GM12872 (cell line): ENCODE measurements at regions not wholly inside any gene's neighbourhood (a gene's known extent, or its start where the extent isn't known, plus 50 kb on each side); places are given as distances from the start of the nearest gene placed in this dataset.

Experiments
- TF ChIP-seq, protein P1 (sequence below): IDR thresholded peaks from 3 replicates; pipeline ENCODE4 v1.5.1; 2011; ENCODE audit warnings: low read depth, mild to moderate bottlenecking, low read length, moderate library complexity; ENCODE audit not compliant: insufficient read depth

GRCh38 chr2:196284144-196284844 is 112.9 kb upstream of the STK17B start:
- TF ChIP-seq, protein P1, sequence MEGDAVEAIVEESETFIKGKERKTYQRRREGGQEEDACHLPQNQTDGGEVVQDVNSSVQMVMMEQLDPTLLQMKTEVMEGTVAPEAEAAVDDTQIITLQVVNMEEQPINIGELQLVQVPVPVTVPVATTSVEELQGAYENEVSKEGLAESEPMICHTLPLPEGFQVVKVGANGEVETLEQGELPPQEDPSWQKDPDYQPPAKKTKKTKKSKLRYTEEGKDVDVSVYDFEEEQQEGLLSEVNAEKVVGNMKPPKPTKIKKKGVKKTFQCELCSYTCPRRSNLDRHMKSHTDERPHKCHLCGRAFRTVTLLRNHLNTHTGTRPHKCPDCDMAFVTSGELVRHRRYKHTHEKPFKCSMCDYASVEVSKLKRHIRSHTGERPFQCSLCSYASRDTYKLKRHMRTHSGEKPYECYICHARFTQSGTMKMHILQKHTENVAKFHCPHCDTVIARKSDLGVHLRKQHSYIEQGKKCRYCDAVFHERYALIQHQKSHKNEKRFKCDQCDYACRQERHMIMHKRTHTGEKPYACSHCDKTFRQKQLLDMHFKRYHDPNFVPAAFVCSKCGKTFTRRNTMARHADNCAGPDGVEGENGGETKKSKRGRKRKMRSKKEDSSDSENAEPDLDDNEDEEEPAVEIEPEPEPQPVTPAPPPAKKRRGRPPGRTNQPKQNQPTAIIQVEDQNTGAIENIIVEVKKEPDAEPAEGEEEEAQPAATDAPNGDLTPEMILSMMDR, result no peak

GRCh38 chr2:196284866-196285557 is 113.6 kb upstream of the STK17B start:
- TF ChIP-seq, protein P1, result no peak

DNA sequence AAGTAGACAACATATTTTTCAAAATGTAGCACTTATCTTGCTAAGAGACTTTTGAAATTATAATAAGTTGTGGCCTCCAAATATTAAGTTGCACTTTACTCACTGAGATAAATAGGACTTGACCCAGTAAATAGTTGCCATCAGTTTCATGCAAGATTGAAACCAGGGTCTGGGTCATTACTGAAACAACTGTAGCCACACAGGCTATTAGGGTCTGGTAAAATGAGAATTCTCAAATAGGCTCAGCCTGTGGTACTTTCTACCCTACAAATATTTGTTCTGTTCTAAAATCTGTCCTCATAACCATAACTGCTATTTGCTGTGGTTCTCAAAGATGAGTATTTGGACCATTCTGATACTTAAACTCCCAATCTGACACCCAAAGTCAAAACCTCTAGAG is 115.4 kb upstream of the STK17B start:
- TF ChIP-seq, protein P1, result no peak

- TF ChIP-seq, protein P1, result no peak
These were observed 116.1 kb upstream of the STK17B start for GRCh38 chr2:196287523-196287922.

DNA sequence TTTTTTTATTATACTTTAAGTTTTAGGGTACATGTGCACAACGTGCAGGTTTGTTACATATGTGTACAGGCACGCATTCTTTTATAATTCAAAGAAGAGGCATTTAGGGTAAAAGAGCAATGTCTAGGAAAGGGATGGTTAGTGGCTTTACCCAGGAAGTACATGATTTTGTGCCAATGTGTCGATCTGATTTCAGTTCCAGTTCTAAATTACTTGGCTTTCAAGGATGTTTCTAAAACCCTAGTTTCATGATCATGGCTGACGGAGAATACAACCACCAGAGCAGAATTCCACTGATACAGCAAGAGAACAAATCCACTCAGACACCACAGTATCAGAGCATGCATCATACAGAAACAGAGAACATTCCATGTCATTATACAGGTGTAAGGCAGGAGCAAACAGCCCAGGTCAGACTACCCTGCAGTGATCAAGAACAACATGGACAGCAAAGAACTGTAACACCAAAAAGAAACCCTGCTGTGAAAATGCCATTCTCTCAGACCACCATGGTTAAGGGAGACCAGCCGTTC is 116.7 kb upstream of the STK17B start:
- TF ChIP-seq, protein P1, result no peak

- TF ChIP-seq, protein P1, result no peak
These were observed 117.6 kb upstream of the STK17B start for GRCh38 chr2:196289000-196289399.

DNA sequence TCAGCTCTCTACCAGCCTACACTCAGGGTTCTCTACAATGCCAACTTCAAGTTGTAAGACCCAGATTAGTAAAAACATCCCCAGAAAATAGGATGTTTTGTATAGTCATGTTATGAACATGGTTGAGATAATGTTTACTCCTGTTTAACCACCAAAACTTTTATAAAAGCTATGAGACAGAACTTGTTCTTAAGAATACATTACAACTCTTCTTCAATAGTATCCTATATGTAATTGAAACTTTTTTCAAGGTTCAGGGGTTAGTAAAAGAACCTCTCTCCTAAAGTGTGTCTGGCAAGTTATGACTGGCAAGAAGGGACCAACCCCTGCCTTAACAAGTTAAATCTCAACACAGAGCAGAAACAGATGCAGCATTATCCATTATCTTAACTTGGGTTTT is 118.8 kb upstream of the STK17B start:
- TF ChIP-seq, protein P1, result no peak
